ENCODE measurements at regions not wholly inside any gene's neighbourhood (a gene's known extent, or its start where the extent isn't known, plus 50 kb on each side); places are given as distances from the start of the nearest gene placed in this dataset.

- no peak for TF ChIP-seq CTCF (IDR thresholded peaks at IDR 0.05)
- TF ChIP-seq POLR2A (IDR thresholded peaks at IDR 0.05) = no peak
- H3K27me3 ChIP-seq = no peaks in the 10 kb centered on the region
- DNase-seq (no peak), ATAC-seq (no peak)
- H3K4me3 ChIP-seq = no peak overlapping the region
- no peak overlapping the region for H3K27ac ChIP-seq
- H3K4me1 ChIP-seq = no peaks in the 10 kb centered on the region
- H3K9me3 ChIP-seq = no peaks in the 10 kb centered on the region
- H3K36me3 ChIP-seq (replicated peaks in 1 of 2; ENCODE audit: insufficient read depth in 1 of 2, low read depth in 2 of 2) = no peaks in the 10 kb centered on the region
- intact Hi-C loops (cut with DNase I) = no loop called here
- WGBS, 2 donors = 53 to 58% methylated on average over 2 of the region's 2 CpGs
Measured at GRCh38 chr11:122327528-122327927, 211.5 kb upstream of the BLID start.

GRCh38 chr11:122323754-122324421 lies 207.9 kb upstream of the BLID start:
- intact Hi-C loops (cut with DNase I) = no loop called here
- TF ChIP-seq CTCF (IDR thresholded peaks at IDR 0.05) (no peak), POLR2A (IDR thresholded peaks at IDR 0.05) (no peak)
- Histone ChIP-seq H3K4me3 (no peak overlapping the region), H3K4me1 (no peaks in the 10 kb centered on the region), H3K36me3 (replicated peaks in 1 of 2; ENCODE audit: insufficient read depth in 1 of 2, low read depth in 2 of 2) (no peaks in the 10 kb centered on the region), H3K27me3 (no peaks in the 10 kb centered on the region), H3K9me3 (no peaks in the 10 kb centered on the region), H3K27ac (no peak overlapping the region)
- 58 to 66% methylated on average over 7 of the region's 7 CpGs for WGBS, 2 donors
- ATAC-seq (no peak), DNase-seq (no peak)

- no peak overlapping the region for H3K4me3 ChIP-seq
Measured at GRCh38 chr11:122322329-122322728, 206.3 kb upstream of the BLID start.

GRCh38 chr11:122320671-122321070 lies 204.7 kb upstream of the BLID start:
- H3K27ac ChIP-seq = no peak overlapping the region
- ATAC-seq = no peak
- TF ChIP-seq CTCF (IDR thresholded peaks at IDR 0.05) (no peak), POLR2A (IDR thresholded peaks at IDR 0.05) (no peak)
- no peaks in the 10 kb centered on the region for H3K27me3 ChIP-seq
- WGBS, 2 donors = 66 to 70% methylated on average over 2 of the region's 2 CpGs
- H3K36me3 ChIP-seq (replicated peaks in 1 of 2; ENCODE audit: insufficient read depth in 1 of 2, low read depth in 2 of 2) = no peaks in the 10 kb centered on the region
- no peaks in the 10 kb centered on the region for H3K4me1 ChIP-seq
- no peak overlapping the region for H3K4me3 ChIP-seq
- no peaks in the 10 kb centered on the region for H3K9me3 ChIP-seq
- DNase-seq = no peak
- intact Hi-C loops (cut with DNase I) = no loop called here

More at GRCh38 chr11:122322329-122322728, 206.3 kb upstream of the BLID start:
- ATAC-seq (peak; percentile 35), DNase-seq (peak in 1 of 4 donors; percentile 12)
- WGBS, 2 donors = 47 to 69% methylated on average over 3 of the region's 3 CpGs
- intact Hi-C loops (cut with DNase I) = no loop called here
- Histone ChIP-seq H3K36me3 (replicated peaks in 1 of 2; ENCODE audit: insufficient read depth in 1 of 2, low read depth in 2 of 2) (no peaks in the 10 kb centered on the region), H3K27me3 (no peaks in the 10 kb centered on the region), H3K27ac (no peak overlapping the region), H3K4me1 (no peaks in the 10 kb centered on the region), H3K9me3 (no peaks in the 10 kb centered on the region)
- TF ChIP-seq CTCF (IDR thresholded peaks at IDR 0.05) (no peak), POLR2A (IDR thresholded peaks at IDR 0.05) (no peak)

Data from body of pancreas (tissue), 4 donors.